A549 (cell line): ENCODE measurements at regions not wholly inside any gene's neighbourhood (a gene's known extent, or its start where the extent isn't known, plus 50 kb on each side); places are given as distances from the start of the nearest gene placed in this dataset.

Experiments used
- ATAC-seq, 2 experiments: fragments of 200-7000 bp in 1 of 2; fragments of >200 bp in 1 of 2; cut with Nextera tagmentation in 1 of 2; cut with Tn5 transposase in 1 of 2; 3 replicates each; pipeline versions ENCODE4 v1.8.0 to v1.9.1; 2018 to 2020; ENCODE audit warnings: mild to moderate bottlenecking in 1 of 2, moderate library complexity in 1 of 2
- CTCF ChIA-PET: fragments of 300-600 bp; sonication (Branson Sonifier 250); formaldehyde crosslinking; extraction: SDS; loops from one replicate; lab custom pipeline; 2021; ENCODE audit warnings: antibody characterized with exemption, inconsistent platforms; lab: Yijun Ruan, JAX
- POLR2A ChIA-PET: fragments of 350-600 bp; formaldehyde crosslinking; extraction: SDS; loops from one replicate; lab custom pipeline; 2021; ENCODE audit warnings: antibody characterized with exemption, inconsistent platforms; lab: Yijun Ruan, JAX
- DNase-seq, 2 experiments: peaks; one replicate each; pipeline versions ENCODE4 v3.0.0 to v3.0.0-alpha.2; 2011 to 2016; ENCODE audit warnings: low read depth in 1 of 2, low spot score in 1 of 2
- FAIRE-seq: peaks from 2 replicates; lab custom pipeline; 2011; peaks lifted over from hg19 to GRCh38; lab: Jason Lieb, UNC
- H3K27ac ChIP-seq, 2 experiments: fragments of >200 bp; sonication (Bioruptor Twin); formaldehyde crosslinking; 3 replicates each; pipeline ENCODE4 v1.5.1; 2016 to 2017
- H3K4me1 ChIP-seq: fragments of >200 bp; sonication (Bioruptor Twin); formaldehyde crosslinking; 3 replicates; pipeline ENCODE4 v1.6.1; 2016
- H3K4me2 ChIP-seq: fragments of >200 bp; sonication (Bioruptor Twin); formaldehyde crosslinking; 3 replicates; pipeline ENCODE4 v1.6.1; 2016
- H3K4me3 ChIP-seq: fragments of >200 bp; sonication (Bioruptor Twin); formaldehyde crosslinking; 3 replicates; pipeline ENCODE4 v1.5.1; 2016
- H3K9me3 ChIP-seq: fragments of >200 bp; sonication (Bioruptor Twin); formaldehyde crosslinking; 3 replicates; pipeline ENCODE4 v1.6.1; 2016
- BHLHE40 ChIP-seq: IDR thresholded peaks from 2 replicates; pipeline ENCODE4 v1.6.1; 2012; ENCODE audit warnings: low read depth, low read length, inconsistent platforms
- EHMT2 ChIP-seq: fragments of 200-600 bp; sonication (generic); IDR thresholded peaks from 2 replicates; pipeline ENCODE4 v1.6.1; 2016; ENCODE audit warnings: antibody characterized with exemption, low read depth, mild to moderate bottlenecking, moderate library complexity
- EP300 ChIP-seq, 2 experiments: fragments of >200 bp; sonication (Bioruptor Twin); formaldehyde crosslinking; IDR thresholded peaks; 2 replicates in 1 of 2; 3 replicates in 1 of 2; pipeline ENCODE4 v1.6.1; 2016 to 2017
- FOSL2 ChIP-seq, 2 experiments: fragments of 450-650 bp in 1 of 2; fragments of >200 bp in 1 of 2; sonication (Bioruptor Twin) in 1 of 2; formaldehyde crosslinking; IDR thresholded peaks; 2 replicates each; pipeline versions ENCODE4 v1.5.0 to v1.6.1; 2016 to 2020; ENCODE audit warnings: mild to moderate bottlenecking in 1 of 2, moderate library complexity in 1 of 2
- GATA3 ChIP-seq: IDR thresholded peaks from 2 replicates; pipeline ENCODE4 v1.6.1; 2012; ENCODE audit warnings: borderline replicate concordance
- HOXB13 ChIP-seq: fragments of 250-450 bp; sonication (Bioruptor Pico); IDR thresholded peaks from 2 replicates; pipeline ENCODE4 v1.5.0; 2020; ENCODE audit warnings: low read depth, mild to moderate bottlenecking, moderate library complexity
- JUN ChIP-seq, 2 experiments: fragments of >200 bp; sonication (Bioruptor Twin); formaldehyde crosslinking; IDR thresholded peaks; 2 replicates in 1 of 2; 3 replicates in 1 of 2; pipeline ENCODE4 v1.6.1; 2016 to 2017
- KDM1A ChIP-seq: fragments of 200-600 bp; sonication (generic); IDR thresholded peaks from 2 replicates; pipeline ENCODE4 v1.6.1; 2016; ENCODE audit warnings: low read depth, mild to moderate bottlenecking
- NPAS2 ChIP-seq: fragments of 250-450 bp; sonication (Bioruptor Pico); IDR thresholded peaks from 2 replicates; pipeline ENCODE4 v1.8.0; 2022; ENCODE audit warnings: mild to moderate bottlenecking, moderate library complexity, borderline replicate concordance
- NR3C1 ChIP-seq: fragments of >200 bp; sonication (Bioruptor Twin); formaldehyde crosslinking; IDR thresholded peaks from 3 replicates; pipeline ENCODE4 v1.6.1; 2017
- PHF8 ChIP-seq: fragments of 200-600 bp; sonication (generic); IDR thresholded peaks from 2 replicates; pipeline ENCODE4 v1.6.1; 2016; ENCODE audit warnings: low read depth, mild to moderate bottlenecking, antibody characterized with exemption, moderate library complexity, borderline replicate concordance
- SREBF2 ChIP-seq: fragments of 450-650 bp; IDR thresholded peaks from 2 replicates; pipeline ENCODE4 v1.6.1; 2014; ENCODE audit warnings: mild to moderate bottlenecking, moderate library complexity
- TFCP2L1 ChIP-seq: fragments of 250-450 bp; sonication (Bioruptor Pico); IDR thresholded peaks from 2 replicates; pipeline ENCODE4 v1.5.0; 2021; ENCODE audit warnings: mild to moderate bottlenecking
- TP53 ChIP-seq: fragments of 250-450 bp; sonication (Bioruptor Pico); IDR thresholded peaks from 2 replicates; pipeline ENCODE4 v1.5.0; 2021; ENCODE audit warnings: mild to moderate bottlenecking, moderate library complexity
- ZC3H11A ChIP-seq: fragments of 450-650 bp; IDR thresholded peaks from 2 replicates; pipeline ENCODE4 v1.6.1; 2014; ENCODE audit warnings: antibody characterized with exemption, mild to moderate bottlenecking
- ZFP36 ChIP-seq: fragments of 450-650 bp; IDR thresholded peaks from 2 replicates; pipeline ENCODE4 v1.6.1; 2014; ENCODE audit warnings: borderline replicate concordance; ENCODE audit not compliant: partially characterized antibody
- ZSCAN20 ChIP-seq: fragments of 250-450 bp; sonication (Bioruptor Pico); IDR thresholded peaks from 2 replicates; pipeline ENCODE4 v1.8.0; 2022; ENCODE audit warnings: mild to moderate bottlenecking, moderate library complexity
- WGBS: methylation state at CpG from one replicate; pipeline ENCODE4 v1.1.6; 2017; ENCODE audit errors: missing lambda C conversion rate; 5-methylcytosine and 5-hydroxymethylcytosine counted together
- TF ChIP-seq, protein P1 (sequence below): fragments of 200-600 bp; sonication (generic); IDR thresholded peaks from 2 replicates; pipeline ENCODE4 v1.6.1; 2016; ENCODE audit warnings: antibody characterized with exemption, mild to moderate bottlenecking, moderate library complexity
- TF ChIP-seq, protein P2 (sequence below): fragments of 250-450 bp; sonication (Bioruptor Pico); IDR thresholded peaks from 2 replicates; pipeline ENCODE4 v1.5.0; 2021; ENCODE audit warnings: mild to moderate bottlenecking, moderate library complexity, borderline replicate concordance
- TF ChIP-seq, protein P3 (sequence below): fragments of >200 bp; sonication (Bioruptor Twin); formaldehyde crosslinking; IDR thresholded peaks from 2 replicates; pipeline ENCODE4 v1.6.1; 2016
- TF ChIP-seq, protein P4 (sequence below): fragments of 250-450 bp; sonication (Bioruptor Pico); IDR thresholded peaks from 2 replicates; pipeline ENCODE4 v1.5.0; 2020; ENCODE audit warnings: low read depth, mild to moderate bottlenecking, moderate library complexity

DNA sequence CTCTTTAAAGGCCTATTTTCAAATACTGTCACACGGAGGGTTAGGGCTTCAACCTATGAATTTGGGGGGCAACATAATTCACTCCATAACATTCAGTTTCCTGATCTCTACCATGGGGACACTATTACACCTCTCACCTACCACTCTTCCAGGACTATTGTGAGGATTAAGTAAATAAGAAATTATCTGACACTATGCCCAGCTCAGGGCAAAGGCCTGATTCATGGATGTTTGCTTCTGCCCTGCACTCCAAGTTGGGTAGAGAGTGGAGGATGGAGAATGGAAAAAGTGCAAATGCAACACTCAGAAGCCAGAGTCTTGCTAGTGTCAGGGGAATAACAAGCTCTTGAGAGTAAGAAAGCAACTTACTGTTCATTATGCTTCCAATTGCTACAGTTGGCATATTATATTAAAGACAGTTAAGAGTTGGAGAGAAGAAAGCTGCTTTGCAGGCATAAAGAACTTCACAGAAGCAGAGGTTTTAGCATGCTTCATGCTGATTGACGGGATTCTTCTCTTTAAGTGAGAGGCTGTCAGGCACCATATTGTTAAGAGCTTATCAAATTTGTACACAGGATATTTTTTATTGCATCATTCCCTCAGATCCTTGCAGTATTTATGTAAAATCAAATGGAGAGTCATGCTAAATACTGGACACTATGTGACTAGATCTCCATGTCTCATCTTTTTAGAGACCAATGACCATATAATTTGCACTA is 375.3 kb downstream of the VPS13C start (continued):
- TF ChIP-seq, protein P1, sequence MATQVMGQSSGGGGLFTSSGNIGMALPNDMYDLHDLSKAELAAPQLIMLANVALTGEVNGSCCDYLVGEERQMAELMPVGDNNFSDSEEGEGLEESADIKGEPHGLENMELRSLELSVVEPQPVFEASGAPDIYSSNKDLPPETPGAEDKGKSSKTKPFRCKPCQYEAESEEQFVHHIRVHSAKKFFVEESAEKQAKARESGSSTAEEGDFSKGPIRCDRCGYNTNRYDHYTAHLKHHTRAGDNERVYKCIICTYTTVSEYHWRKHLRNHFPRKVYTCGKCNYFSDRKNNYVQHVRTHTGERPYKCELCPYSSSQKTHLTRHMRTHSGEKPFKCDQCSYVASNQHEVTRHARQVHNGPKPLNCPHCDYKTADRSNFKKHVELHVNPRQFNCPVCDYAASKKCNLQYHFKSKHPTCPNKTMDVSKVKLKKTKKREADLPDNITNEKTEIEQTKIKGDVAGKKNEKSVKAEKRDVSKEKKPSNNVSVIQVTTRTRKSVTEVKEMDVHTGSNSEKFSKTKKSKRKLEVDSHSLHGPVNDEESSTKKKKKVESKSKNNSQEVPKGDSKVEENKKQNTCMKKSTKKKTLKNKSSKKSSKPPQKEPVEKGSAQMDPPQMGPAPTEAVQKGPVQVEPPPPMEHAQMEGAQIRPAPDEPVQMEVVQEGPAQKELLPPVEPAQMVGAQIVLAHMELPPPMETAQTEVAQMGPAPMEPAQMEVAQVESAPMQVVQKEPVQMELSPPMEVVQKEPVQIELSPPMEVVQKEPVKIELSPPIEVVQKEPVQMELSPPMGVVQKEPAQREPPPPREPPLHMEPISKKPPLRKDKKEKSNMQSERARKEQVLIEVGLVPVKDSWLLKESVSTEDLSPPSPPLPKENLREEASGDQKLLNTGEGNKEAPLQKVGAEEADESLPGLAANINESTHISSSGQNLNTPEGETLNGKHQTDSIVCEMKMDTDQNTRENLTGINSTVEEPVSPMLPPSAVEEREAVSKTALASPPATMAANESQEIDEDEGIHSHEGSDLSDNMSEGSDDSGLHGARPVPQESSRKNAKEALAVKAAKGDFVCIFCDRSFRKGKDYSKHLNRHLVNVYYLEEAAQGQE = no peak
- no peak for TF ChIP-seq EP300 (IDR thresholded peaks at IDR 0.05)
- no peak for TF ChIP-seq FOSL2 (IDR thresholded peaks at IDR 0.05)
- no peak for TF ChIP-seq FOSL2 (CRISPR knock-in tag; IDR thresholded peaks at IDR 0.05)
- no peak for TF ChIP-seq GATA3
- TF ChIP-seq TP53 (CRISPR knock-in tag) = no peak
- TF ChIP-seq JUN (IDR thresholded peaks at IDR 0.05) = no peak
- no peak for TF ChIP-seq PHF8
- TF ChIP-seq KDM1A = no peak
- no peak for TF ChIP-seq ZFP36
- TF ChIP-seq, protein P2, sequence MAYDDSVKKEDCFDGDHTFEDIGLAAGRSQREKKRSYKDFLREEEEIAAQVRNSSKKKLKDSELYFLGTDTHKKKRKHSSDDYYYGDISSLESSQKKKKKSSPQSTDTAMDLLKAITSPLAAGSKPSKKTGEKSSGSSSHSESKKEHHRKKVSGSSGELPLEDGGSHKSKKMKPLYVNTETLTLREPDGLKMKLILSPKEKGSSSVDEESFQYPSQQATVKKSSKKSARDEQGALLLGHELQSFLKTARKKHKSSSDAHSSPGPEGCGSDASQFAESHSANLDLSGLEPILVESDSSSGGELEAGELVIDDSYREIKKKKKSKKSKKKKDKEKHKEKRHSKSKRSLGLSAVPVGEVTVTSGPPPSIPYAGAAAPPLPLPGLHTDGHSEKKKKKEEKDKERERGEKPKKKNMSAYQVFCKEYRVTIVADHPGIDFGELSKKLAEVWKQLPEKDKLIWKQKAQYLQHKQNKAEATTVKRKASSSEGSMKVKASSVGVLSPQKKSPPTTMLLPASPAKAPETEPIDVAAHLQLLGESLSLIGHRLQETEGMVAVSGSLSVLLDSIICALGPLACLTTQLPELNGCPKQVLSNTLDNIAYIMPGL (CRISPR knock-in tag) = no peak

DNA sequence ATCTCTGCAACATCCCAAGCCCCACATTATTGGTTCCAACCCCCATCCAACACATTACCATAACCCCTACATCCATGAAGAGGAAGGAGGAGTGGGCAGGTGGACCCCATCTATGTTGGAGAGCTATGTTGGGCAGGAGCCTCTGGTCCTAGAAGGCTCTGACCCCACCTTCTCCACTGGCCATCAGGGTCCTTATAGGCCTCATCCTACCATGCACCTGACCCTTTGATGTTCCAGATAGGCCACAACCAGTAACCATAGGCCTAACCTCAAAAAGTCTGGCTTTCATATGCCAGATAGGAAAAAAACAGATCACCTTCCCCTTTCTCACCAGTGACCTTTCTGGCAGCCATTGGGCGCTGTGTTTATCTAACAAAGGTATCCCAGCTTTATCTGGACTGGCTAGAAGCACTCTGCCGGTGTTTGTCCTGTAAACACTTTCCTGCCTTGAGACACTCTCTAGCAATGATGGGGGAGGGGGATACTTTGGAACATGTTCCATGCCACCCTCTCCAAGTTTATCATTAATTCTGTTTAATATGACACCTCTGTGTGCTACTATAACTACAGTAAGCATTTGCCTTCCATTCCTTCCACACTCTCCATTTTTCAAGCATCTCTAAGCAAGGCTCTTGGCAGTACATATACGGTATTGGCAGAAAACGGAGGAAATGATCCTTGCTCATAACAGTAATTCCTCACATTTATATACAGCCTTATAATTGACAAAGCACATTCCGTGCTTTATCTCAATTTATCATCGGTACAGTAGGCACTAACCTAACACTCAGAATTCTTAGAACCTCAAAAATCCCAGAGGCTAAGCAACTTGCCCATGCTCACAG is 377.1 kb downstream of the VPS13C start:
- CTCF ChIA-PET = no interaction called here
- no peak for FAIRE-seq
- no peak for ATAC-seq
- WGBS = 36% methylated on average over 6 of the region's 6 CpGs
- POLR2A ChIA-PET = no interaction called here
- Histone ChIP-seq H3K4me2 (no peak overlapping the region), H3K27ac (no peak overlapping the region), H3K4me3 (no peak overlapping the region), H3K4me1 (no peaks in the 10 kb centered on the region), H3K9me3 (0 out of 3 replicates have a peak, but pooled peaks cover 3% of the 10 kb centered on the region)
- TF ChIP-seq EHMT2 = no peak
- TF ChIP-seq NPAS2 (CRISPR knock-in tag) = no peak
- no peak for DNase-seq

DNA sequence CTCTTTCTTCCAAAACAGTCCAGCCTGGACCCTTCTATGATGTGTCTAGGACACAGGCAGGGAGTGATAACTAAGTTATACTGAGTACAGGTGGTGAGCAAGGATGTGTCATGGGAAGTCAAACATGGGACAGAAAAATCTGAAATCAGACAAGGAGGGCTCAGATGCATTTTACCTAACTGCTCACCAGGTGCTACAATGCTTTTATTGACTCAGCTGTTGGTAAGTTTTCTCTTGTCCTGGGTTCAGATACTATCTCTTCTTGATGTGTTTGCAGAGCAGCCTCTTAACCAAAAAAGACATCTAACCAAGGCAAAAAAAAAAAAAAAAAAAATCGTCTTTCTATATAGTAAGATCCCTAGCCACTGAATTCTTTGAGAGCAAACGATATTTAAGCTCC is 378.6 kb downstream of the VPS13C start:
- no peak overlapping the region for H3K4me2 ChIP-seq
- 2% methylated on average over 2 of the region's 2 CpGs for WGBS
- TF ChIP-seq PHF8 (no peak), ZSCAN20 (no peak), ZC3H11A (no peak), SREBF2 (no peak), BHLHE40 (no peak), NR3C1 (no peak), HOXB13 (CRISPR knock-in tag) (no peak), EP300 (IDR thresholded peaks at IDR 0.05) (no peak), TFCP2L1 (no peak)
- TF ChIP-seq, protein P3, sequence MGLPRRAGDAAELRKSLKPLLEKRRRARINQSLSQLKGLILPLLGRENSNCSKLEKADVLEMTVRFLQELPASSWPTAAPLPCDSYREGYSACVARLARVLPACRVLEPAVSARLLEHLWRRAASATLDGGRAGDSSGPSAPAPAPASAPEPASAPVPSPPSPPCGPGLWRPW = no peak
- TF ChIP-seq, protein P4, sequence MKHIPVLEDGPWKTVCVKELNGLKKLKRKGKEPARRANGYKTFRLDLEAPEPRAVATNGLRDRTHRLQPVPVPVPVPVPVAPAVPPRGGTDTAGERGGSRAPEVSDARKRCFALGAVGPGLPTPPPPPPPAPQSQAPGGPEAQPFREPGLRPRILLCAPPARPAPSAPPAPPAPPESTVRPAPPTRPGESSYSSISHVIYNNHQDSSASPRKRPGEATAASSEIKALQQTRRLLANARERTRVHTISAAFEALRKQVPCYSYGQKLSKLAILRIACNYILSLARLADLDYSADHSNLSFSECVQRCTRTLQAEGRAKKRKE (CRISPR knock-in tag) = no peak
- TF ChIP-seq, all 56 proteins: peak for 0
- H3K9me3 ChIP-seq = 0 out of 3 replicates have a peak, but pooled peaks cover 5% of the 10 kb centered on the region
- ChIA-PET CTCF (no interaction called here), POLR2A (no interaction called here)
- DNase-seq (no peak), FAIRE-seq (no peak), ATAC-seq (no peak)
- H3K27ac ChIP-seq = no peak overlapping the region
- no peaks in the 10 kb centered on the region for H3K4me1 ChIP-seq
- no peak overlapping the region for H3K4me3 ChIP-seq
